OCI-LY1 (cell line): ENCODE measurements at regions not wholly inside any gene's neighbourhood (a gene's known extent, or its start where the extent isn't known, plus 50 kb on each side); places are given as distances from the start of the nearest gene placed in this dataset.

Experiments
- EZH2 ChIP-seq: fragments of 200-600 bp; sonication (generic), shearing (Covaris generic); IDR thresholded peaks from 2 replicates; pipeline ENCODE4 v1.8.0; 2017; ENCODE audit warnings: borderline replicate concordance, mixed run types, mild to moderate bottlenecking, antibody characterized with exemption, low read length, moderate library complexity, mixed read lengths
- TF ChIP-seq, protein P1 (sequence below): fragments of 200-600 bp; sonication (generic), shearing (Covaris generic); IDR thresholded peaks from 2 replicates; pipeline ENCODE4 v1.5.1; 2017; ENCODE audit warnings: mild to moderate bottlenecking, antibody characterized with exemption, low read length, moderate library complexity, mixed read lengths

DNA sequence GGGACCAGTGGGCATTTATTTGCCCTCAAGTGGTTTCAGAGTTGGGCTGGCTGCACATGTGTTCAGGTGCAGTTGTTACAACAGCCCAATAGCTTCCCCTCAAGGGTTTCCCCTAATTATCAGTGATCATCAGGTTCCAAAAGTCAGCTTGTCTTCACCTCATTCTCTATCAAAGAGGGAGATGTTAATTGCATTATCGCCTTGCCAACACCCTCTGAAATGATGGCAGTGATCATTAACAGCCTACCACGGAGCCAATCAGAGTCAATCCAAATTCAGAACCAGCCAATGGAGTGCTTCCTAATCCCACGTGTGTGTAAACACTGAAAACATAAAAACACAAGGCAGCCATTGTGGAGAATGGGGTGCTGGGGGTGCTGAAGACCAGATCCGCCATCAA lies 248.4 kb upstream of the ZNF507 start:
- TF ChIP-seq, protein P1, sequence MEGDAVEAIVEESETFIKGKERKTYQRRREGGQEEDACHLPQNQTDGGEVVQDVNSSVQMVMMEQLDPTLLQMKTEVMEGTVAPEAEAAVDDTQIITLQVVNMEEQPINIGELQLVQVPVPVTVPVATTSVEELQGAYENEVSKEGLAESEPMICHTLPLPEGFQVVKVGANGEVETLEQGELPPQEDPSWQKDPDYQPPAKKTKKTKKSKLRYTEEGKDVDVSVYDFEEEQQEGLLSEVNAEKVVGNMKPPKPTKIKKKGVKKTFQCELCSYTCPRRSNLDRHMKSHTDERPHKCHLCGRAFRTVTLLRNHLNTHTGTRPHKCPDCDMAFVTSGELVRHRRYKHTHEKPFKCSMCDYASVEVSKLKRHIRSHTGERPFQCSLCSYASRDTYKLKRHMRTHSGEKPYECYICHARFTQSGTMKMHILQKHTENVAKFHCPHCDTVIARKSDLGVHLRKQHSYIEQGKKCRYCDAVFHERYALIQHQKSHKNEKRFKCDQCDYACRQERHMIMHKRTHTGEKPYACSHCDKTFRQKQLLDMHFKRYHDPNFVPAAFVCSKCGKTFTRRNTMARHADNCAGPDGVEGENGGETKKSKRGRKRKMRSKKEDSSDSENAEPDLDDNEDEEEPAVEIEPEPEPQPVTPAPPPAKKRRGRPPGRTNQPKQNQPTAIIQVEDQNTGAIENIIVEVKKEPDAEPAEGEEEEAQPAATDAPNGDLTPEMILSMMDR = no peak
- no peak for TF ChIP-seq EZH2
